ENCODE measurements at regions not wholly inside any gene's neighbourhood (a gene's known extent, or its start where the extent isn't known, plus 50 kb on each side); places are given as distances from the start of the nearest gene placed in this dataset.

DNA sequence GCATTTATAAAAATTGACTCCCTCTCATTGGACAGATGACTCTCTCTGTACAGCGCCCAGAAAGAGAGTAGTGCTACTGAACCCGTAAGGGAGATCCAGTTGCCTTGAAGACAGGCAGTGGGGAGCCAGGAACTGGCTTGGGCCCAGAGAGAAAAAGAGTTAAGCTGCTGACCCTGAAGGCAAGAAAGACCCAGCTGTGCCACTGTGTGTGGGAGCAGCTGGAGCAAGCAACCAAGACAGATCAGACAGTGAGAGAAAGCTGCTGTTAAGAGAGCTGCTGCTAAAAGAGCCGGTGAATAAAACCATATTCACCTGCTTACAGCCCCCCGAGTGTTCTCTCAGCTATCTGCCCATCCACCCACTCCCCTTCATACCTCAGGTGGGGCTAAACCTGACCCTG is 149.7 kb upstream of the ADAMTS16 start:
- H3K27ac Mint-ChIP-seq, result no peak overlapping the region
- H3K9me3 Mint-ChIP-seq (ENCODE audit: low read depth), result no peaks in the 10 kb centered on the region
- no peaks in the 10 kb centered on the region for H3K27me3 Mint-ChIP-seq
- ATAC-seq (no peak), DNase-seq (no peak)
- H3K4me1 Mint-ChIP-seq, result no peaks in the 10 kb centered on the region
- CTCF ChIA-PET, result no interaction called here
- H3K36me3 Mint-ChIP-seq (ENCODE audit: low read depth), result no peaks in the 10 kb centered on the region
- intact Hi-C loops (cut with DNase I, micrococcal nuclease), result no loop called here
- H3K4me3 Mint-ChIP-seq, result no peak overlapping the region
- POLR2A ChIA-PET, result no interaction called here

DNA sequence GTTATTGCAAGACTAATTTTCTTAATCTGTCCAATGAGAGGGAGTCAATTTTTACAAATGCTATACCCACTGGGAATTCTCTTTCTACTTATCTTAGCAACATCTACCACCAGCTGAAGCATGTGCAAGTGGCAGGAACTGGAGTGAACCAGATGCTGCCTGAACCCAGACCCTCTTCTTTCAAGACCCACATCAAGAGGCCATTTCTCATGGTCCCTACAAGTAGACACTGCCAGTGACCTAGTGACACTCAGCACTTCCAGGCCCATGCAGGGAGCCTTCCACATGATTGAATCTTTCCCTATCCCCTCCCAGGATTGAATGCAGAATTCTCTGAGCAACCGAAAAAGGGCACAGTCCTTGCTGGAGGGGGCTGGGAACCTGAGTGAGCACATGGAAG is 148.2 kb upstream of the ADAMTS16 start:
- H3K27me3 Mint-ChIP-seq, result no peaks in the 10 kb centered on the region
- ChIA-PET POLR2A (no interaction called here), CTCF (no interaction called here)
- no peaks in the 10 kb centered on the region for H3K36me3 Mint-ChIP-seq (ENCODE audit: low read depth)
- intact Hi-C loops (cut with DNase I, micrococcal nuclease), result no loop called here
- no peaks in the 10 kb centered on the region for H3K9me3 Mint-ChIP-seq (ENCODE audit: low read depth)
- no peak overlapping the region for H3K27ac Mint-ChIP-seq
- no peak for ATAC-seq
- no peak overlapping the region for H3K4me3 Mint-ChIP-seq
- no peaks in the 10 kb centered on the region for H3K4me1 Mint-ChIP-seq
- DNase-seq, result no peak

DNA sequence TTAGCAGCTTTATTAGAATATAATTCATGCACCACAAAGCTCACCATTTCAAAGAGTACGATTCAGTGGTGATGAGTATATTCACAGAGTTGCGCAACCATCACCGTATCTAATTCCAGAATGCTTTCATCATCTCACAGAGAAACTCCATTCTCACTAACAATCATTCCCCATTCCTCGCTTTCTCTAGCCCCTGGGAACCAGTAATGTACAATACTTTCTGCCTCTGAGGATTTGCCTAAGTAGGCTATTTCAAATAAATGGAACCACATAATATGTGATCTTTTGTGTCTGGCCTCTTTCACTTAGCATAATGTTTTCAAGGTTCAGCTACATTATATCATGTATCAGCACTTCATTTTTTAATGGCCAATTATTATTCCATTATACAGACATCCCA is 145.1 kb upstream of the ADAMTS16 start:
- DNase-seq (no peak), ATAC-seq (no peak)
- intact Hi-C loops (cut with DNase I, micrococcal nuclease), result no loop called here
- H3K4me1 Mint-ChIP-seq, result no peaks in the 10 kb centered on the region
- no peak overlapping the region for H3K4me3 Mint-ChIP-seq
- H3K27me3 Mint-ChIP-seq, result no peaks in the 10 kb centered on the region
- ChIA-PET POLR2A (no interaction called here), CTCF (no interaction called here)
- H3K36me3 Mint-ChIP-seq (ENCODE audit: low read depth), result no peaks in the 10 kb centered on the region
- no peaks in the 10 kb centered on the region for H3K9me3 Mint-ChIP-seq (ENCODE audit: low read depth)
- no peak overlapping the region for H3K27ac Mint-ChIP-seq

DNA sequence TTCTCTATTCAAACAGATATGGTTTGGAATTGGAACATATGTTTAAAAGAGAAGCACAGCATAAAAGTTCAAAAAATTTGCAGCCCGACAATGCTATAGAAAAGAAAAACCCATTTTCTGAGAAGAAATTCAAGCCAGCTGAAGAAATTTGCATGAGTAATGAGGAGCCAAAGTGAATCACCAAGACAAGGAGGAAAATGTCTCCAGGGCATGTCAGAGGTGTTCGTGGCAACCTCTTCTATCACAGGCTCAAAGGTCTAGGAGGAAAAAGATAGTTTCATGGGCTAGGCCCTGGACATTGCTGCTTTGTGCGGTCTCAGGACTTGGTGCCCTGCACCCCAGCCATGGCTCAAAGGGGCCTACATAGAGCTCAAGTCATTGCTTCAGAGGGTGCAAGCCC is 134.8 kb upstream of the ADAMTS16 start:
- DNase-seq, result no peak
- no peak overlapping the region for H3K27ac Mint-ChIP-seq
- ATAC-seq, result no peak
- no peaks in the 10 kb centered on the region for H3K27me3 Mint-ChIP-seq
- ChIA-PET CTCF (no interaction called here), POLR2A (no interaction called here)
- H3K36me3 Mint-ChIP-seq (ENCODE audit: low read depth), result no peaks in the 10 kb centered on the region
- no peaks in the 10 kb centered on the region for H3K4me1 Mint-ChIP-seq
- H3K9me3 Mint-ChIP-seq (ENCODE audit: low read depth), result peaks cover 7% of the 10 kb centered on the region
- intact Hi-C loops (cut with DNase I, micrococcal nuclease), result no loop called here
- H3K4me3 Mint-ChIP-seq, result no peak overlapping the region

DNA sequence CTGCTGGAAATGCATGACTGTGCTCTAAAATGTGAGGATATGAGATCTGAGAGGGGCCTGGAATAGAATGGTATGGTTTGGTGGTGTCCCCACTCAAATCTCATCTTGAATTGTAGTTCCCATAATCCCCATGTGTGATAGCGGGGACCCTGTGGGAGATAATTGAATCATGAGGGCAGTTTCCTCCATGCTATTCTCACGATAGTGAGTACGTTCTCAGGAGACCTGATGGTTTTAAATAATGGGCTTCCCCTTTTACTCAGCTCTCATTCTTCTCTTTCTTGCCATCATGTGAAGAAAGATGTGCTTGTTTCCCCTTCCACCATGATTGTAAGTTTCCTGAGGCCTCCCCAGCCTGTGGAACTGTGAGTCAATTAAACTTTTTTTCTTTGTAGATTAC is 133.6 kb upstream of the ADAMTS16 start:
- H3K36me3 Mint-ChIP-seq (ENCODE audit: low read depth), result no peaks in the 10 kb centered on the region
- POLR2A ChIA-PET, result no interaction called here
- intact Hi-C loops (cut with DNase I, micrococcal nuclease), result no loop called here
- H3K27ac Mint-ChIP-seq, result no peak overlapping the region
- ATAC-seq (no peak), DNase-seq (no peak)
- no peak overlapping the region for H3K4me3 Mint-ChIP-seq
- no peaks in the 10 kb centered on the region for H3K27me3 Mint-ChIP-seq
- no peaks in the 10 kb centered on the region for H3K4me1 Mint-ChIP-seq
- CTCF ChIA-PET, result no interaction called here
- H3K9me3 Mint-ChIP-seq (ENCODE audit: low read depth), result peaks cover 7% of the 10 kb centered on the region

DNA sequence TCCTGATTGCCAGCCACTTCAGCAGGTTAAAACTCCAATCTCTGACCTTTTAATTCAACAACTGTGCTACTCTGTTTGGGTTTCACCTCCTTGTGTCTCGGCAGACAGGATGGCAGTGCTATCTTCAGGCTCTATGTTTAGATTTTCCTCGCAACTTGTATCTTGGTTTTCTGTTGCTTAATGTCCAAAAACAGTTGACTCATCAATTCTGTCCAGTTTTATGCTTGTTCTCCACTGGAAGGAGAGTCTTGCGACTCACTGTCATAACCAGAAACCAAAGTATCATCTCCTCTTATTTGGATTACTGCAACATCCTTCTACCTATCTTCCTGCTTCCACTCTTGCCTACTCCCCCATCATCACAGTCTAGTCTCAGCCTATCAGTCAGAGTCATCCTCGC is 130.9 kb upstream of the ADAMTS16 start:
- Mint-ChIP-seq H3K27ac (no peak overlapping the region), H3K4me1 (no peaks in the 10 kb centered on the region), H3K36me3 (ENCODE audit: low read depth) (no peaks in the 10 kb centered on the region), H3K27me3 (no peaks in the 10 kb centered on the region), H3K9me3 (ENCODE audit: low read depth) (peaks cover 7% of the 10 kb centered on the region), H3K4me3 (no peak overlapping the region)
- DNase-seq, result no peak
- POLR2A ChIA-PET, result no interaction called here
- CTCF ChIA-PET, result no interaction called here
- ATAC-seq, result no peak
- intact Hi-C loops (cut with DNase I, micrococcal nuclease), result no loop called here

DNA sequence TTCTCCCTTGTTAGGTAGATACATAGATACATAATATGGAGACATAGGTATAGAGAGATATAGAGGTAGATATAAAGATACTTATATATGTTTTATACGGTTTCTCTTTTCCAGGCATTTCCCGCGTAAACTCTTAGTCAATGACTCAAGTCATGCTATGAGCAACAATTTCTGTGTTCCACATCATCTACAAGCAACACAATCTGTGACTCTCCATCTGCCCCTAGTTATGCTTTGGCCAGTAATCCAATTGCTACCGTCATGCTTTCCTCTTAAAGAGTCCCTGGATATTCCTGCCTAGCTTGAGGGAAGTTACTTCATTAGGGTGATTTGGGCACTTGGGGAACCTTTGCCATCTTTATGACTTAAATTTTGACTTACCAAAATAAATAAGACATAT is 129.0 kb upstream of the ADAMTS16 start:
- H3K36me3 Mint-ChIP-seq (ENCODE audit: low read depth), result no peaks in the 10 kb centered on the region
- H3K27me3 Mint-ChIP-seq, result no peaks in the 10 kb centered on the region
- intact Hi-C loops (cut with DNase I, micrococcal nuclease), result no loop called here
- peaks cover 8% of the 10 kb centered on the region for H3K9me3 Mint-ChIP-seq (ENCODE audit: low read depth)
- no peaks in the 10 kb centered on the region for H3K4me1 Mint-ChIP-seq
- ChIA-PET POLR2A (no interaction called here), CTCF (no interaction called here)
- no peak overlapping the region for H3K27ac Mint-ChIP-seq
- ATAC-seq (no peak), DNase-seq (no peak)
- no peak overlapping the region for H3K4me3 Mint-ChIP-seq

DNA sequence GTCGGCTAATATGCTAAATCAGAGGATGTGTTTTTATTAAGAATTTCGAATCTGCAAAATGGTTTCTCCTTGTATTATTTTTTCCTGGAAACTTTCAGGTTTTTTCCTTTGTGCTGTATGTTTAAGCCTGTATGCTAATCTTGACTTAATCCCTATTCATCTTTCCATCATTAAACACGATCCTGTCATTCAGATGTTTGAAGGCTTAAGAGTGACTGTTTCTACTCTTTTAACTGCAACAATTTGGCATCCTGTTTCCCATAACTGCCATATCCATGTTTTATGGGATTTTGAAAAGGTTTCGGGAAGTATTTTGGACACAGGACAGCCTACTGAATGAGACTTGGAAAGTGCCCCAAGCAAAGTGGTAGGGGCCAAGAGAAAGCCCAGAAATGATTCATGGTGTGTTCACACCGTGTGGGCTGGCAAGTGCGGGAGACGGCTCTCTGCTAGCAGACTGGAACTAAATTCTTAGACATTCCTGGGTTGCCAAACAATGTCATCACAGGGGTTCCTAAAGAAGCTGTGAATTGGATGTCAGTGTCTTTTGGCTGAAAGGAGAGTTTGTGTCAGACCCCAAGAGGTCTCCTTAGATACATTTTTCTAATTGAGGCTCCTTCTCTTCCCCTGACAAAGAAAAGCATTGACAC is 125.4 kb upstream of the ADAMTS16 start:
- no peak overlapping the region for H3K27ac Mint-ChIP-seq
- ATAC-seq (no peak), DNase-seq (no peak)
- no peaks in the 10 kb centered on the region for H3K4me1 Mint-ChIP-seq
- ChIA-PET POLR2A (interaction anchor here (0.7 kb wide), 1 partner anchor 152 kb away, joined by 4 read pairs; no protein-coding TSS in a partner anchor), CTCF (no interaction called here)
- H3K27me3 Mint-ChIP-seq, result no peaks in the 10 kb centered on the region
- intact Hi-C loops (cut with DNase I, micrococcal nuclease), result no loop called here
- no peak overlapping the region for H3K4me3 Mint-ChIP-seq
- peaks cover 3% of the 10 kb centered on the region for H3K9me3 Mint-ChIP-seq (ENCODE audit: low read depth)
- H3K36me3 Mint-ChIP-seq (ENCODE audit: low read depth), result no peaks in the 10 kb centered on the region

DNA sequence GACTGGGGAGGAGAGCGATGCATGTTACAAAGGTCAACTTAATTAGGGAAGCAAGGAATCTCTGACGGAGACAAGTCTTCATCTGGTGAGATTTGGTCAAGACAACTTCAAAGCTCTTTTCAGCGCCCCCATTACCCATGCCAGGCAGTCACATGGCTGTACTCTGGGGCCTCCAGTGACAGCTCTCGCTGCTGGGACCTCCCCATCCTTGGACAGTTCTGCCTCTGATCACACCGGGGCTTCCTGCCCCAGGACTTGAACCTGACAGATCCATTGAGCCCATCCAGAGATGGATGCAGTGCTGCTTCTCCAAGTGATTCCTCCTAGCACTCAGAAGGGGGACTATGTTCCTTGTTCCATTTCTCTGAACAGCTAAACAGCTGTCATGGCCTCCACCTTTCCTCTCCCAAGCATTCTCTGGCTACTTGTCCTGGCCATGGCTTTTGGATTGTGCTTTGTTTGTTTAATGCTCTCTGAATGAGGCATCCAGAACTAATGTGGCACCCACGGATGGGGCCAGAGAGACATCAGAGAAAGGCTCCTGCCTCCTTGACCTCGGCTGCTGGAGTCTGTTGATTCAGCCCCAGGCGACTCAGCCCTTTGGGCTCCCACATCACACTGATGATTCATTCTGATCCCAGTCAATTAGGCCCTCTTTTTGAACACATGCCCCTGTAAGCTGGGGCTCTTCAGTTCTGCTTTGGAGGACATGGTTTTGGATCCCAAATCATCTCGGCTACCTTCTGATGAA is 122.1 kb upstream of the ADAMTS16 start:
- peaks cover 2% of the 10 kb centered on the region for H3K9me3 Mint-ChIP-seq (ENCODE audit: low read depth)
- H3K36me3 Mint-ChIP-seq (ENCODE audit: low read depth), result no peaks in the 10 kb centered on the region
- POLR2A ChIA-PET, result no interaction called here
- DNase-seq (no peak), ATAC-seq (no peak)
- CTCF ChIA-PET, result no interaction called here
- H3K4me3 Mint-ChIP-seq, result no peak overlapping the region
- H3K27me3 Mint-ChIP-seq, result no peaks in the 10 kb centered on the region
- no peak overlapping the region for H3K27ac Mint-ChIP-seq
- intact Hi-C loops (cut with DNase I, micrococcal nuclease), result no loop called here
- no peaks in the 10 kb centered on the region for H3K4me1 Mint-ChIP-seq

DNA sequence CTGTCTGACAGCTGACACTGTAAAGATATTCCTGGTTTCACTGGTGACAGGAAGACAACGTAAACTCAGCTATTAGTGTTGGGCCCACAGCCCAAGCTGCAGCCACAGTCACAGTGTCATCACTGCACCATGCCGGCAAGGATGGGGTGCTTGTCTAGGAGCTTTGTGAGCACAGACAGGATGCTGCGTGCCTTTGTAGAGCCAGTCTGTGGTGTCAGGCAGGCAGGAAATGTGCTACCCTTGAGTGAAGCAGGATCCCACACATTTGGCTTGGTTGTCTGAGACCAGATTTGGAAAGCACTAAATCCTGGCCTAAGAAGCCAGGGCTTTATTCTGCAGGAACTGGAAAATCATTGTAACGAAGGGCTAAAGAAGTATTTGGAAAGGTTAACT is 121.6 kb upstream of the ADAMTS16 start:
- H3K9me3 Mint-ChIP-seq (ENCODE audit: low read depth), result peaks cover 2% of the 10 kb centered on the region
- ChIA-PET POLR2A (no interaction called here), CTCF (no interaction called here)
- H3K4me1 Mint-ChIP-seq, result no peaks in the 10 kb centered on the region
- DNase-seq, result no peak
- no peaks in the 10 kb centered on the region for H3K27me3 Mint-ChIP-seq
- intact Hi-C loops (cut with DNase I, micrococcal nuclease), result no loop called here
- H3K36me3 Mint-ChIP-seq (ENCODE audit: low read depth), result no peaks in the 10 kb centered on the region
- ATAC-seq, result no peak
- no peak overlapping the region for H3K4me3 Mint-ChIP-seq
- no peak overlapping the region for H3K27ac Mint-ChIP-seq

DNA sequence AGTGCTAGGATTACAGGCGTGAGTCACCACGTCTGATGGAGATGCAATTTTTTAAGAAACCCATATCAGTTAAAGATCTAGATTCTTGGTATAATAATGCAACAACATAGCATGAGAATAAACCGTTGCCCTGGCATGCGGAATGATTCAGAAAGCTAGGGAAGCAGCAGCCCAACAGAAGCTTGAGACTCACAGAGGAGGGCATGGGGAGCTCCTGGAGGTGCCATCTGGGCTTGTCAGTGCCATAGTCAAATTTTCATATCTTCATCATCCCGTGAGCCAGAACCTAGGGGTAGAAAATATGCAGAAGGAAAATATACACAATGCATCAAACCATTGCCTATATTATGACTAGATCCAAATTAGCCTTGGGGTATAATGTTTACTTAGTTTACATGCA is 118.7 kb upstream of the ADAMTS16 start:
- peaks cover 4% of the 10 kb centered on the region for H3K9me3 Mint-ChIP-seq (ENCODE audit: low read depth)
- no peak overlapping the region for H3K27ac Mint-ChIP-seq
- H3K4me3 Mint-ChIP-seq, result no peak overlapping the region
- H3K27me3 Mint-ChIP-seq, result no peaks in the 10 kb centered on the region
- DNase-seq, result no peak
- peaks cover 7% of the 10 kb centered on the region for H3K4me1 Mint-ChIP-seq
- no peaks in the 10 kb centered on the region for H3K36me3 Mint-ChIP-seq (ENCODE audit: low read depth)
- CTCF ChIA-PET, result no interaction called here
- POLR2A ChIA-PET, result no interaction called here
- intact Hi-C loops (cut with DNase I, micrococcal nuclease), result no loop called here
- no peak for ATAC-seq

DNA sequence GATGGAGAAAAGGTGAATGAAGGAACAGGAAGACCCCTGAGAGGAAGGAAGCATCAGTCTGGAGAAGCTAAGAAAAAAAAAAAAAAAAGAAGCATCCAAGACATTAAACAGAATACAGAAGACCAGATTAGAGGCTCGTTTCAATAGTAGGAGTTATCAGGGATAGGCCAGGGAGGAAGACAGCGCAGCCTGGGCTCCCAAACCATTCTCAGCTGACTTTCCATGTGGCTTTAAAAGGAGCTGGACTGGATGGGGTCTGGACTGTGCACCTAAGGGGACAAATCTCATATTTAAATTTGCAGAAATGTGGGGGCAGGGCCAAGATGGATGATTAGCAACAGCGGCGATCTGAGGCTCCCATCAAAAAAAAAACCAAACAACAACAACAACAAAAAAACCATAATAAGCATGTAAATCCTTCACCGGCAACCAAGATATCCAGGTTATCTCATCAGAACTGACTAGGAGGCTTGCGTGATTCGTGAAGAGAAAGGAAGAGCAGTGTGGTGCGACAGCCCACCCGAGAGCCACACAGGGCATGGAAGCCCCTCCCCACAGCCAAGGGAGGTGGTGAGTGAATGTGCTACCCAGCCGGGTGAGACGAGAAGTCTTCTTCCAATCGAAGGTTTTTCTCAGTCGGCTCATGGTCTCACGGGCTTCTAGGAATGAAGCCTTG is 114.9 kb upstream of the ADAMTS16 start:
- CTCF ChIA-PET, result no interaction called here
- peaks cover 4% of the 10 kb centered on the region for H3K9me3 Mint-ChIP-seq (ENCODE audit: low read depth)
- H3K4me1 Mint-ChIP-seq, result peaks cover 7% of the 10 kb centered on the region
- DNase-seq (no peak), ATAC-seq (no peak)
- H3K36me3 Mint-ChIP-seq (ENCODE audit: low read depth), result no peaks in the 10 kb centered on the region
- no peak overlapping the region for H3K4me3 Mint-ChIP-seq
- no peaks in the 10 kb centered on the region for H3K27me3 Mint-ChIP-seq
- POLR2A ChIA-PET, result no interaction called here
- intact Hi-C loops (cut with DNase I, micrococcal nuclease), result loop anchor here in 1 of 2 experiments (5.0 kb wide), 1 partner anchor 397 kb away; the partner anchor contains the start of gene ICE1
- H3K27ac Mint-ChIP-seq, result no peak overlapping the region

All from activated CD4-positive, alpha-beta T cell treated with anti-CD3 and anti-CD28 coated beads for 36 hours (primary cell).